IPS-15b (cell line): ENCODE measurements at regions not wholly inside any gene's neighbourhood (a gene's known extent, or its start where the extent isn't known, plus 50 kb on each side); places are given as distances from the start of the nearest gene placed in this dataset.

Experiments
- H3K27me3 ChIP-seq: one replicate; pipeline ENCODE4 v1.6.1; 2013; ENCODE audit warnings: low read length; ENCODE audit not compliant: control insufficient read depth, insufficient read depth
- H3K36me3 ChIP-seq: one replicate; pipeline ENCODE4 v1.6.1; 2013; ENCODE audit warnings: low read length; ENCODE audit not compliant: control insufficient read depth, insufficient read depth
- H3K4me1 ChIP-seq: one replicate; pipeline ENCODE4 v1.6.1; 2013; ENCODE audit warnings: mild to moderate bottlenecking, low read length; ENCODE audit not compliant: control insufficient read depth, insufficient read depth
- H3K4me3 ChIP-seq: one replicate; pipeline ENCODE4 v1.5.1; 2013; ENCODE audit warnings: low read depth, low read length
- H3K9ac ChIP-seq: one replicate; pipeline ENCODE4 v1.6.1; 2013; ENCODE audit warnings: low read depth, mild to moderate bottlenecking, low read length
- H3K9me3 ChIP-seq: one replicate; pipeline ENCODE4 v1.6.1; 2013; ENCODE audit warnings: mild to moderate bottlenecking, low read length; ENCODE audit not compliant: control insufficient read depth, insufficient read depth

DNA sequence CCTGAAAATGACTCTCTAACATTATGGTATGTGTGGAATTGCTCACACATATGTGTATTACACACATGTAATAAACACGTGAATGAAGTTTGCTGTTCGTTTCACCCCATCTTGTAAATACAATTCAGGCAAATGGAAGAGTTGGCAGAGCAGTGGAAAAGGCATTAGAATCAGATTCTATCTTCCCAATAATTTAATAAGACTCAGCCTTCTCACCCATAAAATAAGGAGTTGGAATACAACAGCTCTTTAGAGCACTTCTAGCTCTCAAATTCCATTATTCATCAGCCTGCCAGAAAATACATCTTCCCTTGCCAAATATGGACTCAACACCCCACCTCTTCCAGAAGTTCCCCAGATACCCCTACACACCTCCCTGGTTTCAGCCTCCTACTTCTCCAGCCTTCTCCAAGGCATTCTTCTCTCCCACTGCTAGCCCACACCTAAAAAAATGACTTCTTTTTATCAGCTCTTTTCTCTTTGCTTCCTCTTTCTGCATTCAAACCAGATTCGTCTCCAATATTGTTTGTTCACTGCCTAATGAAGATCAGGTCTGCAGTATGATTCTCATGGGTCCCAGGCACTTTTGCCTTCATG is 66.2 kb upstream of the DYRK2 start:
- H3K9me3 ChIP-seq, result no peaks in the 10 kb centered on the region
- H3K36me3 ChIP-seq, result no peaks in the 10 kb centered on the region
- H3K9ac ChIP-seq, result no peak overlapping the region
- H3K4me1 ChIP-seq, result no peaks in the 10 kb centered on the region
- no peak overlapping the region for H3K4me3 ChIP-seq
- H3K27me3 ChIP-seq, result no peaks in the 10 kb centered on the region

DNA sequence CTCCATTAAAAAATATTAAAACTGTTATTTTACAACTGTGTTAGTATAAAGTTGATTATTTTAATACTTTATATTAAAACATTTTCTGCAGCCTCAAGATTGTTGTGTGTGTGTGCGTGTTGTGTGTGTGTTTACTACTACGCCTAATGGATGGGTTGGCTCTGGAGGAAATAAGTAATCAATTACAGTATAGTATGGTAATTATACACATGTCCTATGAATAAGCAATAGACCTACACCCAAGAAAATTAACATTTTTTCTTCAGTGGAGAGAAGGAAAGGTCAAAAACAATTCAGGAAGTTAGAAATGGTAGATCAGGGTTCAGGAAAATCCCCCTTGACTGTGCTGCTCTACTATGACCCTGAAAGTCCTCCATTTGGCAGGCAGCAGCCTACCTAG is 65.7 kb upstream of the DYRK2 start:
- no peaks in the 10 kb centered on the region for H3K9me3 ChIP-seq
- no peaks in the 10 kb centered on the region for H3K4me1 ChIP-seq
- no peak overlapping the region for H3K4me3 ChIP-seq
- no peaks in the 10 kb centered on the region for H3K27me3 ChIP-seq
- H3K9ac ChIP-seq, result no peak overlapping the region
- no peaks in the 10 kb centered on the region for H3K36me3 ChIP-seq

DNA sequence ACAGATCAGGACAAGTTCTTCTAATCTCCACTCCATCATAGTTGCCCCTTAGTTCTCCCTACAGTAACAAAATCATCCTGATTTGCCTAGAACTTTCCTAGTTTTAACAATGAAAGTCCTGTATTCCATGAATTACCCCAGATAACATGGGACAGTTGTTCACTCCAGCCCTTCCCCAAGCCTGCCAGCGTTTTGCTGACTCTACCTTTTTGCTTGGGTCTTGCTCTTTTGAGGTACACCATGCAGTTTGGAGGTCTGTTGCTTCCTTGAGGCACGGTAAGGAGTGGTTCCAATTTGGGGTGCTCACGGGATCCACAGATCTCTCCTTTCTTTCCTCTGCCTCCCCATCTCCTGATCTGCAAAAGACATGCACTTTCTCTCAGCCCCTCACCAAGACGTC is 61.6 kb upstream of the DYRK2 start:
- no peaks in the 10 kb centered on the region for H3K36me3 ChIP-seq
- no peaks in the 10 kb centered on the region for H3K9me3 ChIP-seq
- H3K9ac ChIP-seq, result no peak overlapping the region
- no peaks in the 10 kb centered on the region for H3K27me3 ChIP-seq
- no peak overlapping the region for H3K4me3 ChIP-seq
- no peaks in the 10 kb centered on the region for H3K4me1 ChIP-seq

DNA sequence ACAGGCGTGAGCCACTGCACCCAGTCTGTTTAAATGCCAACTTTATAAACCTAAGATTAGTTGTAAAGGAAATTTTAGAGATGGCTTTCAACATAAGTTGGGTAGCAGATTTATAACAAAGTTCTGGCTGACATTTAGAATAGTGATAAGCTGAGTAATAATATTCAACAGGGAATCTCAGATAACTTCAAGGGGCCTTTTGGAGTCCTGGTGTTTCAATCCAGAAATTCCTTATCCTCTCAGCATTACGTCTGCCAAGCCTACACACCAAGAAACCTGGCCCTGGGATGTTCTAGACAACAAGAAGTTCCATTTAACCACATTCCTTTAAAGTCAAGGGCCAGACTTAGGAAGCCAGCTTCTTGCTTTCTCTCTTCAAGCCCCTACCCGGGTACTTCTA is 59.5 kb upstream of the DYRK2 start:
- Histone ChIP-seq H3K36me3 (no peaks in the 10 kb centered on the region), H3K4me1 (no peaks in the 10 kb centered on the region), H3K9ac (no peak overlapping the region)

DNA sequence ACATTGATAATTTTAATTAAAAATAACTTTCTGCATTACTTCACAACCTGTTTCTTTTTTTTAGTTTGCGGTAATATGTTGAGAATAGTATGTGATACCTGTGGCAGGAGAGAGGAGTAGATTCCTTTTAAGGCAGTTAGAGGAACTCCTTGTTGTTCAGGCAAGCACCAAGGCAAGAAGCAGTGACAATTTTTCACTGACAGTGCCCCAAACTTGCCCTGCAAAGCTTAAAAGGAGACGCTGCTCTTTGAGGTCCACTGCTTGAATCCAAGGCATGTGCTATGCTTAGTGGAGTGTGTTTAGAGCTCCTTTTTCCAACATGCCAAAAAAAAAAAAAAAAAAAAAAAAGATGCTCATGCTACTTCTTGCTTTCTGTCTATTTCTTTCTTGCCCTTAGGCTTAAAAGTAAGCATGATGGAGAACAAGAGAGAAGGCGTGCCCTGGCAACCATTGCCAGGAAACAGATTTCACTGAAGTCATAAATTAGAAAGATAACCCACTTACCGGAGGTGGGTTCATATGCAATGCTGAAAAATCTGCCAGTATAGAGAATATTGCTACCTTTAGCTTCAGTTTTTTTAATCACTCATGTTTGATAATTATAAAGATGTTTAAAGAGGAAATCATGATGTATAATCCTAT is 58.3 kb upstream of the DYRK2 start:
- no peak overlapping the region for H3K9ac ChIP-seq
- no peak overlapping the region for H3K4me3 ChIP-seq
- H3K9me3 ChIP-seq, result no peaks in the 10 kb centered on the region
- H3K27me3 ChIP-seq, result no peaks in the 10 kb centered on the region
- no peaks in the 10 kb centered on the region for H3K36me3 ChIP-seq
- no peaks in the 10 kb centered on the region for H3K4me1 ChIP-seq

More for the DNA sequence above, 59.5 kb upstream of the DYRK2 start:
- Histone ChIP-seq H3K4me3 (no peak overlapping the region), H3K9me3 (no peaks in the 10 kb centered on the region), H3K27me3 (no peaks in the 10 kb centered on the region)

DNA sequence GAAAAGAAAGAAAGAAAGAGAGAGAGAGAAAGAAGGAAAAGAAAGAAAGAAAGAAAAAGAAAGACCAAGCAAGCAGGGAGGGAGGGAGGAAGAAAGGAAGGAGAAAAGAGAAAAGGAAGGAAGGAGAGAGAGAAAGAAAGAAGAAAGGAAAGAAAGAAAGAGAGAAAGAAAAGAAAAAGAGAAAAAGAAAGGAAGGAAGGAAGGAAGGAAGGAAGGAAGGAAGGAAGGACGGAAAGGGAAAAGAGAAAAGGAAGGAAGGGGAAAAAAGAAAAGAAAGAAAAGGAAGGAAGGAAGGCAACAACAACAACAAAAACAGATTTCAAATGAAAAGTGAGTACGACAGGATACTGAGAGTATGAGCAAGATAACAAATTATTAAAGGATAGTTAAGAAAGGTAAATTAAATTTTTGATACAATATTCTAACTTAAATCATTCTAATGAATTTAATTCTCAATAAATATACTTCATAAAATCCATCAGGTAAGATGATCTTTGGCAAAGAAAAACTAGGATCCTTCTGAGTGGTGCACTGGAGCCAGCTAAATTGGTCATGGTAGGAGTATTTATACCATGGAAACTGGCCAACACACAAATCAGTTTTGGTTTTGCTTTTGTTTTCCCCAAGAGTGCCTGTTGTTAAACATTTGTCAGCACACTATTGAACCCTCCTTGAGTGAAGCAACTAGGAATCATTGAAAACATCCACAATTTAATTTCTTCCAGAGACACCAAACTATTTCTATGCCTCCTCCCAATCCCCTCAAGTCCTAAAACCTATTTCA is 56.1 kb upstream of the DYRK2 start:
- H3K9me3 ChIP-seq, result no peaks in the 10 kb centered on the region
- no peaks in the 10 kb centered on the region for H3K36me3 ChIP-seq
- H3K4me3 ChIP-seq, result no peak overlapping the region
- H3K27me3 ChIP-seq, result no peaks in the 10 kb centered on the region
- H3K9ac ChIP-seq, result no peak overlapping the region
- H3K4me1 ChIP-seq, result no peaks in the 10 kb centered on the region

DNA sequence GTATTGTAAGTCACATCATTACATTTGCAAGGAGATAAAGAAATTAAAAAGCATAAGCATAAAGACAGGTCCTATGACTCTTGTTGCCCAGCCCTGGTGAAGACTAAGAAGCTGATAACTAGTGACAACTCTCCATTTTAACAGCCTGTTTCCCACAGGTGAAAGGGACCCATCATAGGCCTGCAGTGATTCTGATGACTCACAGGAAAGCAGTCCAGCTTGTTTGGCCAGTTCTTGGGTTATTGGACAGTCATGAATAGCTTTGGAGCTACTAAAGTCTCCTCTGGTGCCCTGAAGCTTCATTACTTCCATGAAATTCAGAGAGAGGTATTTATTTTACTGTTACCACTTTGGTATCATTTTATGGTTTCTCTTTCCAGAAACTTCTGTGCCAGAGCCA is 55.5 kb upstream of the DYRK2 start:
- Histone ChIP-seq H3K27me3 (no peaks in the 10 kb centered on the region), H3K9me3 (no peaks in the 10 kb centered on the region), H3K4me3 (no peak overlapping the region), H3K9ac (no peak overlapping the region), H3K36me3 (no peaks in the 10 kb centered on the region), H3K4me1 (no peaks in the 10 kb centered on the region)

DNA sequence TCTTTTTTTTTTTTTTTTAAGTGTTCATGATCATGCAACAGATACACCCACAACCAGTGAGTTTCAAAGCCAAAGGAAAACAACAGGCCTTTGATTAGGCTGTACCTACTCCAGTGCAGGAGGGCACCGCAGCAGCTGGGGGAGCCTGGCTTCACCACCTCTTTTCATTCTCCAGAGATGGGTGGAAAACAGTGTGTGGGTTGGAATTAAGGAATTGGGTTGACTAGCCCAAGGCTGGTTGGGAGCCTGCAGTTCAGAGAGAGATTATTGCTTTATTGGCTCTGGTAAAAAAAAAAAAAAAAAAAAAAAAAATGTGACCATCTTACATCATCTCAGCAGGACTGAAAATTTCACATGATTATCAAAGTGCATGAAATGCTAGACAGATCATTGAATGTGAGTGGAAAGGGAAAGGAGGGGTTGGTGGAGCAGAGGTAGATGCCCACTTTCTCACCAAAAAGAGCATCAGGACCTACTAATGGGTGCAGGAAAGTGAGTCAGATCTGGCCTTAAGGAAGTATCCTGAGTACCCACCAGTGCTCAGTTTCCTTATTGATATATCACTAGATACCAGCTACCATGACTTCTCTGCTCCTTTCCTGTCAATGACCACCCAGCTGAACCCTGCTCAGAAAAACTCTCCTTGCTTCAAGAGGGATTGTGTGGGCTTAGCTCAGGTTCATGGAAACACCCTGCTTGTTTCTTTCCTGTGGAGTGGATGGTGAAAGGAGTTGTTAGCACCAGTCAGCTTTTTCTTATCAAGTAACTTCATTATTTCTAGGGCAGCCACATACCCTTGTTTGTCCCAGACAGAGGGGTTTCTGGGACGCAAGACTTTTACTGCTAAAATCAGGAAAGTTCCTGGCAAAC is 54.8 kb upstream of the DYRK2 start:
- no peaks in the 10 kb centered on the region for H3K27me3 ChIP-seq
- no peak overlapping the region for H3K9ac ChIP-seq

DNA sequence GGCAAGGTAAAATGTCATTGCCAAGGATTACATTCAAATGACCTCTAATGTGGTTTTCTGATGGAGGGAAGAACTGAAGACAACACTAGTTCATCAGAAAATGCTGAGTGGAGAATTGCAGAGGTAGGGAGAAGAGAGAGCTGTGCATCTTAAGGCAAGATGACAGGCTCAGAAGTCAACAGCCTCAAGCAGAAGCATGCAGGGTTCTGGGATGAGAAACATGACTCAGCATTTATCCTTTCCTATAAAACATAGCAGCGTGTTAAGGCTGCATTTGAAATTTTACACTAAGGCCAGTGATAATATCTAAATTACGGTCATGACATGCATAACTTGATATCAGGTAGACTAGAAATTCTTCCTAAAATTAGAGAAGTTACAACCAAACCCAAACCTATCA is 53.7 kb upstream of the DYRK2 start:
- Histone ChIP-seq H3K9me3 (no peaks in the 10 kb centered on the region), H3K9ac (no peak overlapping the region), H3K36me3 (no peaks in the 10 kb centered on the region), H3K27me3 (no peaks in the 10 kb centered on the region), H3K4me1 (no peaks in the 10 kb centered on the region), H3K4me3 (no peak overlapping the region)

More for the DNA sequence above, 54.8 kb upstream of the DYRK2 start:
- Histone ChIP-seq H3K4me1 (no peaks in the 10 kb centered on the region), H3K36me3 (no peaks in the 10 kb centered on the region), H3K4me3 (no peak overlapping the region), H3K9me3 (no peaks in the 10 kb centered on the region)

DNA sequence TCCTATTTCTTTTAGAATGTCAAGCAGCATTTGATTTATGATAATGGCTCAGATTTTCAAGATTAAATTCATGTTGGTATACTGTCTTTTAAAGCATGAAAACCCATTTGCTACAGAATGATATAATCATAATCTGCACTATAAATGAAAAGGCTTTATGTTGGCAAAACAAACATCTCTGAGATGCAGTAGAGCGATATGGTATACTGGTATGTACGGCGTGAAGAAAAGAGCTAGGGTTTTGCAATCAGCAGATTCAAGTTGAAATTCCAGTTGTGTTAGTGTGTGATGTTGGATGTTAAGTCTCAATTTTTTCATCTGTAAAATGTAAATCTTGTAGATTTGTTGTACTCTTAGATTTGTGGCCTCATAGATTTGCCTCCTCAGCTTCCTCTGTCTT is 53.2 kb upstream of the DYRK2 start:
- Histone ChIP-seq H3K36me3 (no peaks in the 10 kb centered on the region), H3K27me3 (no peaks in the 10 kb centered on the region), H3K9ac (no peak overlapping the region), H3K4me1 (no peaks in the 10 kb centered on the region), H3K9me3 (no peaks in the 10 kb centered on the region), H3K4me3 (no peak overlapping the region)

DNA sequence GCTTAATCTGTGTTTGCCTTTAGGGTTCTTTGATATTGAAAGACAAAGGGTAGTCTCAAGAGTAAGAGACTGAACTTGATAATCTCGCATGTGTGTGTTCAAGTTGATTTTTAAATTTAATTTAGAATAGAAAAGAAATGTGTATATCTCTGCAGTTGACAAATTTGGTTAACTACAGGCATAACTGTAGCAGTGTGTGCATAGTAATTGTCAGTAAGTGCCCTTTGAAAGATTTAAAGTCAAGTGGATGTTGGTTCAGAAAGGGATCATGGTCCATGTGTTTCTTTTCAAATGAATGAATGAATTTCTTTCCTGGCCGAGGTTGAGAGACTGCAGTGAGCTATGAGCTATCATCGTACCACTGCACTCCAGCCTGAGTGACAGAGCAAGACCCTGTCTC is 49.9 kb upstream of the DYRK2 start:
- no peak overlapping the region for H3K4me3 ChIP-seq
- H3K9me3 ChIP-seq, result no peaks in the 10 kb centered on the region
- H3K36me3 ChIP-seq, result no peaks in the 10 kb centered on the region
- H3K4me1 ChIP-seq, result no peaks in the 10 kb centered on the region
- H3K27me3 ChIP-seq, result no peaks in the 10 kb centered on the region
- H3K9ac ChIP-seq, result no peak overlapping the region
